NCI-H460 (cell line): ENCODE measurements at regions not wholly inside any gene's neighbourhood (a gene's known extent, or its start where the extent isn't known, plus 50 kb on each side); places are given as distances from the start of the nearest gene placed in this dataset.
A peak's percentile ranks its signal among the peaks of the same experiment; 100 is the strongest.

ENCODE experiments used
- DNase-seq: peaks from one replicate; pipeline ENCODE4 v3.0.0-alpha.2; 2016; ENCODE audit warnings: low read depth; ENCODE audit errors: extremely low read depth

- DNase-seq = no peak
These were observed 139.9 kb downstream of the C11orf91 start for GRCh38 chr11:33560729-33561128.

GRCh38 chr11:33559567-33559966, 141.1 kb downstream of the C11orf91 start:
- no peak for DNase-seq

- DNase-seq = no peak
These were observed 142.5 kb downstream of the C11orf91 start for GRCh38 chr11:33558097-33558496.

GRCh38 chr11:33557201-33557600, 143.4 kb downstream of the C11orf91 start:
- no peak for DNase-seq

GRCh38 chr11:33554219-33554618, 146.4 kb downstream of the C11orf91 start:
- DNase-seq = no peak

GRCh38 chr11:33553486-33553885, 147.1 kb downstream of the C11orf91 start:
- no peak for DNase-seq

- DNase-seq = no peak
These were observed 147.9 kb downstream of the C11orf91 start for GRCh38 chr11:33552756-33553155.

GRCh38 chr11:33551051-33551450, 149.6 kb downstream of the C11orf91 start:
- no peak for DNase-seq

- no peak for DNase-seq
These were observed 151.1 kb downstream of the C11orf91 start for GRCh38 chr11:33549483-33549882.

GRCh38 chr11:33545931-33546330, 154.7 kb downstream of the C11orf91 start:
- DNase-seq = no peak

GRCh38 chr11:33544593-33545373, 155.8 kb downstream of the C11orf91 start:
- DNase-seq = no peak

GRCh38 chr11:33543823-33544222, 156.8 kb downstream of the C11orf91 start:
- no peak for DNase-seq

GRCh38 chr11:33542921-33543320, 157.7 kb downstream of the C11orf91 start:
- DNase-seq = peak; percentile 14

- DNase-seq = no peak
These were observed 159.4 kb downstream of the C11orf91 start for GRCh38 chr11:33540946-33541915.

- no peak for DNase-seq
These were observed 160.2 kb downstream of the C11orf91 start for GRCh38 chr11:33540427-33540826.

- no peak for DNase-seq
These were observed 160.9 kb downstream of the C11orf91 start for GRCh38 chr11:33539751-33540150.

GRCh38 chr11:33538726-33539125, 161.9 kb downstream of the C11orf91 start:
- DNase-seq = no peak

- DNase-seq = no peak
These were observed 164.4 kb downstream of the C11orf91 start for GRCh38 chr11:33536178-33536577.

- no peak for DNase-seq
These were observed 166.1 kb downstream of the C11orf91 start for GRCh38 chr11:33534575-33534974.

- no peak for DNase-seq
These were observed 167.1 kb downstream of the C11orf91 start for GRCh38 chr11:33533386-33534052.
